Activated CD8-positive, alpha-beta memory T cell treated with anti-CD3 and anti-CD28 coated beads for 1 hour (primary cell): ENCODE measurements at regions not wholly inside any gene's neighbourhood (a gene's known extent, or its start where the extent isn't known, plus 50 kb on each side); places are given as distances from the start of the nearest gene placed in this dataset.
"Not testable (repeated sequence)": the region's sequence is repeated elsewhere in the genome, so short reads cannot be mapped to it uniquely, and the experiment has no call there.

Experiments
- DNase-seq, 2 donors: peaks; one replicate each; pipeline ENCODE4 v3.0.0-alpha.2; 2020; ENCODE audit warnings: low read depth in 1 of 2; ENCODE audit errors: extremely low read depth in 1 of 2

DNA sequence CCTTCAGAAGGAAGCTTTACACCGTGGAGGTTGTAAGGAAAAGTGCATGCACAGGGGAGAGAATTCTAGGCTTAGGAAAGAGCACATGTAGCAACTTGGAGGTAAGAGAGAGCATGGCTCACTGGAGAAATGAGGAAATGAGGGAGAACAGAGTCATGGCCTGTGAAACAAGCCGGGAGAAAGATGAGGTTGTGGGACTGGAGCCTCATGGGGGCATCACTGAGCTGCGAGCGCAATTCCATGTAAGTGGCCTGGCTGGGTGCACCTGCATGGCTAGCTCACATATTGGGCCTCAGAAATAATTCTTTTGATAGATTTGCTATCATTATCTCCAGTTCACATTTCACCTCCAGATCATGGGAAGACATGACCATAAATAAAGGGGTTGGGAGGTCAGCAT, 785.5 kb upstream of the RAB6C start:
- no peak for DNase-seq

DNA sequence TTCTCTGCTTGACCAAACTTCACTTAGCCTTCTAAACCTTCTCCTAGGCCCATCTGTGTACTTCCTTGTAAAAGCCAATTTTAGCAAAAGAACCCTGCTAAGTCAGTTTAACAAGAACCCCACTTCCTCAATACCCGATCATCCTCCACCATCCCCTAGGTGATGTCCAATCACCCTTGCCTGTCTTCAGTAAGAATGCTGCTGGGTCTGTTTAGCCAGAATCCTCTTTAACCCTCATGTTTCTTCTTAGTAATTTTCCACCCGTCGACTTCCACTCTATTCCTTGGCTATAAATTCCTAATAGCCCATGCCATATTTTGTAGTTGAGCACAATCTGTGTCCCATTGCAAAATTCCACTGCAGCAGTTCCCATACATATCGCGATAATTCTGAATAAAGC, 780.0 kb upstream of the RAB6C start:
- DNase-seq = no peak

- DNase-seq = no peak
Observed at GRCh38 chr2:129201696-129202095, 777.8 kb upstream of the RAB6C start.

- DNase-seq = no peak
Observed at GRCh38 chr2:129203331-129203730, 776.1 kb upstream of the RAB6C start.

DNA sequence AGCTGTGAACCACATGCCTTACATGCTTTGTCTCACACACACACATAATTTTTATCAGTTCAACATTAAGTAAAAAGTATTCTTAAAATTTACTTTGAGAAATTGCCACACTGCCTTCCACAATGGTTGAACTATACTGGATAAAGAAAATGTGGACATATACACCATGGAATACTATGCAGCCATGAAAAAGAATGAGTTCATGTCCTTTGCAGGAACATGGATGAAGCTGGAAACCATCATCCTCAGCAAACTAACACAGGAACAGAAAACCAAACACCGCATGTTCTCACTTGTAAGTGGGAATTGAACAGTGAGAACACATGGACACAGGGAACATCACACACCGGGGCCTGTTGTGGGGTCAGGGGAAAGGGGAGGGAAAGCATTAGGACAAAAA, 774.9 kb upstream of the RAB6C start:
- DNase-seq = not testable (repeated sequence)

GRCh38 chr2:129205176-129205575, 774.3 kb upstream of the RAB6C start:
- no peak for DNase-seq

DNA sequence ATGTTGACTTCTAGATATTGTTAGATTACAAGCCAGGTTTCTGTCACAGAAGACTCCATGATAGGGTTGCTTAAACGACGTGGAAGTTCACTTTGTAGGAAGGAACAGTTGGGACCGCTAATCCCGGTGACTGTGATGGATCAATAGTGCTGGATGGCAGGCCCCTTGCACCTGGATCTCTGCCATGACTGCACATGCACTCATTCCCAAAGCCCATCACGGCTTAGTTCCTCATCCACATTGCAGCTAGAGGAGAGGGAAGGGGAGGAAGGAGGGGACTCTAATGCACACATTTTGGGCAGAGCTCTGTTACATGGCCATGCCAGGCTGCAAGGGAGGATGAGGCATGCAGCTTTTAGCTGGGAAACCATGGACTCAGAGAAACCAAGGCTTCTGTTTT, 773.7 kb upstream of the RAB6C start:
- DNase-seq = no peak

GRCh38 chr2:129212299-129212958, 767.0 kb upstream of the RAB6C start:
- DNase-seq = no peak

DNA sequence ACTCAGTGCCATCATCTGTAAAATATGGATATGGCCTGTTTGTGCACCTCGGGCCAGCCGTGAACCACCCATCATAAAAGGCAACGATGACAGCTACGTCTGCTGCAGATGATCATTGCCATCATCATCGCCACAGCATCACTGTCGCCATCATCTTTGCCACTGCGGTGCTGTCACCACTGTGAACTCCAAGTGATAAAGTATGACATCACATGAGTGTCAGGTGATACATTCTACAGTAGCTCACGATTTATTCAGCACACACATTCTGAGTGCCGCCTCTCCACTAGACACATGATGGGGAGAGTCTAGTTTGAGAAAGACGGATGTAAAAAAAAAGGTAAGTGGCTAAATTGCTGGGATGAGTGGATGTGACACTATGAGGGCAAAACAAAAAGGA, 755.4 kb upstream of the RAB6C start:
- no peak for DNase-seq

- DNase-seq = no peak
Observed at GRCh38 chr2:129224486-129224885, 755.0 kb upstream of the RAB6C start.

DNA sequence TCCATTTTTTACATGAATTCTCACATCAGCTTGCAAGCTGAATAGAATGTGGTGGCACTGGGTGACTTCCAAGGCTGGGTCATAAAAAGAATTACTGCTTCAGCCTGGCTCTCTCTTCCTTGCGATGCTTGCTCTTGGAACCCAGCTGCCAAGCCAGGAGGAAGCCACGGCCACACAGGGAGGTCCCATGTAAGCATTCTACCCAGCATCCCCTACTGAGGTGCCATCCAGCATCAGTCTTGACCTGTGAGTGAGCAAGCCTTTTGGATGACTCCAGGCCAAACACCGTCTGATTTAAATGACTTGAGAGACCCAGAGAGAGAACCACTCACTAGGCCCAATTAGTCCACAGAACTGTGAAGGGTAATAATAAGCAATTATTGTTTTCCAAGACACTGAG, 750.3 kb upstream of the RAB6C start:
- DNase-seq = no peak

DNA sequence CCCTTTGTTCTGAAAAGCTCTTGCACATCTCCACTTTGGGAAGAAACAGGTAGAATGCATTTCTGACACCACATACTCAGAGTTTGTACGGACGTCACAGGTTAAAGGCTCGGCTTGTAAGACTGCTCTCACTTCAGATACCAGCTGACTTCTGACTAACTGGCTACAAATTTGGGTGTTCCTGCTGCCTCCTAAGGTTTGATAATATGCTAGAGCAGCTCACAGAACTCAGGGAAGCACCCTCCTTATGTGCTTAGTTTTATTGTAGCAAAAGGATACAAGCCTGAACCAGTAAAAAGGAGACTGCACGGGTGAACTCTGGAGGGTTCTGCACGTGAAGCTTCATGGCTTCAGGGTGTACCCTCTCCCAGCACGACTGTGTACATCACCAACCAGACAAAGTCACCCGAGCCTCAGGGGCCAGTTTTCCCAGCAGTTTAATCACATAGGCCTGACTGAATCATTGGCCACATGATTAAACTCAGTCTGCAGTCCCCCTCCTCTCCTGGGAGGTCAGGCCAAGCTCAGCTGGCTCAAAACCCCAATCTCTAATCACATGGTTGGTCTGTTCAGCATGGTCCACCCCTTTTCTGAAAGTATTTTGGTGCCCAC, 749.5 kb upstream of the RAB6C start:
- no peak for DNase-seq

- DNase-seq = no peak
Observed at GRCh38 chr2:129231924-129232323, 747.5 kb upstream of the RAB6C start.

DNA sequence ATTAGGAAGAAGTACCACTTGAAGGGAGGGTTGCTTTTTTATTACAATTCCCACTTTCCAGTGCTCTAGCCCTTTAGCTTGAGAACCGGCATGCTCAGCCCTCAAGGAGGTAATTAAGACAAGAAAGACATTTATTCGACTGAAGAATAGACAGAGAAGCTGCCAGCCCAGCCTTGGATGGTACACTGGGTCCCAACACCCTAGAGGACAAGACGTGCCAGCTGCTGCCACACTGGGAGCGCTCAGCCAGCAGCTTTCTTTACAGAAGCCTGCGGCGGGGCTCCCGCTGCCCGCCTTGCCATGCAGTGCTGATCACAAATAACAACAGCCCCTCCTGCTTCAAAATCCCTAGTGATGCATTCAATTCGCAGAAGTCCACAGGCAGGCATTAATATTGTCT, 746.3 kb upstream of the RAB6C start:
- DNase-seq = no peak

DNA sequence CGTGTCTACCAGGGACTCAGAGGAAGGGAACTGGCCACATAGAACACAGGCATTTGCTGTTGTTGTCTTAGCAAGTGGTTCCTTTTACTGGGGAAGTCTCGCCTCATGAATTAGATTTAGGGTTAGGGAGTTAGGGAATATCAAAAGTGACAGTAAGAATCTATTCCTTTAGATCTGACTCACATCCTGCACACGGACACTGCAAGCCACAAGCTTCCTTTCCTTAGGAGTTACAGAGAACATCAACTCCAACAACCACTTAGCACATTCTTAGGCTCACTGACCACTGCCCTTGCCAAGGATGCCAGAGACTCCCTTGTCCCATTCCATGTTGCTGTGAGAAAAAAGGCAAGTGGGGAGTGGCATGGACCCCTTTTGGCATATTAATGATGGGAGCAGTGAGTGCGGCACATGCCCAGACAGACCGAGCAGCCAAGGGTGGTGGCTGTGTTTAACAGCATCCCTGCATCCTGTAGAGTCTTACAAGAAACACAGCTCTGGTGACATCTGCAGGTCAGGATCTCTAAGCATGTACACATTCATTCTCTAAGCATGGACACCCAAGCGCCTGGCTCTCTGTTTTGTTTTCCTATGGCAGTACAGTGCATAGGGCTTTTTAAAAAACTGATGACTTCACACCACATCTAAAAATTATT, 745.6 kb upstream of the RAB6C start:
- no peak for DNase-seq

DNA sequence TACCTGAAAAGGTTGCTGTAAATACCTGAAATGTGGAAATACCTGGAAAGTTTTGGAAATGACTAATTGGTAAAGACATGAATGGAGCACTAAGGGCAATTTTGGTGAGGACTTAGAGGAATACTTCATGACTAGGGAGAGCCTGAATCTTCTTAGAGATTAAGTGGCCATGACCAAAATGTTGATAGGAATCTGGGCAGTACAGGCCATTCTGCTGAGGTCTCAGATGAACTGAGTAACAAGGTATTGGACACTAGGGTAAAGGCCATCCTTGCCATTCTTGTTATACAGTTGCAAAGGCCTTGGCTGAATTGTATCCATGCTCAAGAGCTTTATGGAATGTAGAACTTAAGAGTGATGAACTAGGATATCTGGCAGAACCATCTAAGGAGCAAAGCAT, 742.9 kb upstream of the RAB6C start:
- DNase-seq = no peak

DNA sequence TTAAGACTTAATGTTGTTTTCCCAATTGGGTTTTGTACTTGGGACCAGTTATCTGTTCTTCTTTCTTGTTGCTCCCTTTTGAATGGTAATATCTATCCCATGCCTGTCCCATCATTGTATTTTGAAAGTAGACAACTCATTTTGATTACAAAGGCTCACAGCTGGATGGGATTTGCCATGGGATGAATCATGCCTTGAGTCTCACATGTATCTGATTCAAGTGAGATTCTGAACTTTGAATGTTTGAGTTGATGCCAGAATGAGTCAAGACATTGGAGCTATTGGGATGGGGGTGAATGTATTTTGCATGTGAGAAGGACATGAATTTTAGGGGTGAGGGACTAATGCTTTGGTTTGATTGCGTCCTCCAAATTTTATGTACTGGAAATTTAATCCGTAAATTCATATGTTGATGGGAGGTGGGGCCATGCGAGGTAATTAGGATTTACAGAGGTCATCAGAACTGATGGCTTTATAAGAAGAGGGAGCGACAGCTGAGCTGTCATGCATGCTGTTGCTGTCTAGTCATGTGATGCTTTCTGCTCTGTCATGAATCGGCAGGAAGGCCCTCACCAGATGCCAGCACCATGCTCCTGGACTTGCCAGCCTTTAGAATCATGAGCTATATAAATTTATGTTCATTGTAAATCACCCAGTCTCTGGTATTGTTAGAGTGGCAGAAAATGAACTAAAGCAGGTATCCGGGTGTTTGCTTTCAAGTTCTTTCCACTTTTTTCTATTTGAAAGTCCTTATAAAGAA, 741.3 kb upstream of the RAB6C start:
- no peak for DNase-seq

- DNase-seq = no peak
Observed at GRCh38 chr2:129239141-129239540, 740.3 kb upstream of the RAB6C start.

DNA sequence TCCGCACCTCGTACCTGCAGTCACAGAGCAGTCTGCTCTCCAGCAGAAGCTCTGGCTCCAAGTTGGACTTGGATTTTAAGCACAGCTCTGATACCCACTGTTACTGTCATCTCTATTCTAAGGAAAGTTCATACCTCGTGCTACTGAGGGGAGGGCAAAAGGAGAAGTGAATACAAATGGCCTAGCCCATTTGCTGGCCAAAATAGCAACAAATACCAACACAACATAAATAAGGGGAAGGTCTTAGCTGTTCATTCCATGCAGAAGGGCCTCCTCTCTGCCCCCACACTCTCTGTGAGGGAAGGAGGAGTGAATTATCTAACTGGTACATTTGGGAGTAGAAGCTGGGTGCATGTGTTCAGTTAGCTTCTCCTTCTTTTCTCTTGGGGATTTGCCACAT, 739.4 kb upstream of the RAB6C start:
- DNase-seq = no peak

DNA sequence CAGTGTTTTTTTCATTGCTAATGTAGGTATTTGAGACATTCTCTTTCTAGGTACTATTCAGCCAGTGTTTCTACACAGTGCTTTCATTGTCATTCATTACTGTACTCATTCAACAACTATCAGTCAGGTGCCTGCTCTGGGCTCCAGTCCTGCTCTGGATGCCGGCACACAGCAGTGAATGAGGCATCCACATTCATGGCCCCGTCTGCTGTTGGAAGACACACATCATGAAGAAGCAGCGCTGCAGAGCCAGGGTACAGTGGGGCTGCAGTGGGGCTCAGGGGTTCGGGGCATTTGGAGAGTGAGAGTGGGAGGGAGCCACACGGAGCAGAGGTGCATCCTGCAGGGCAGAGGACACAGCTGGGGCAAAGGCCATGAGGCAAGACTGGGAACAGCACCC, 737.2 kb upstream of the RAB6C start:
- DNase-seq = no peak

GRCh38 chr2:129247751-129248150, 731.7 kb upstream of the RAB6C start:
- DNase-seq = no peak

DNA sequence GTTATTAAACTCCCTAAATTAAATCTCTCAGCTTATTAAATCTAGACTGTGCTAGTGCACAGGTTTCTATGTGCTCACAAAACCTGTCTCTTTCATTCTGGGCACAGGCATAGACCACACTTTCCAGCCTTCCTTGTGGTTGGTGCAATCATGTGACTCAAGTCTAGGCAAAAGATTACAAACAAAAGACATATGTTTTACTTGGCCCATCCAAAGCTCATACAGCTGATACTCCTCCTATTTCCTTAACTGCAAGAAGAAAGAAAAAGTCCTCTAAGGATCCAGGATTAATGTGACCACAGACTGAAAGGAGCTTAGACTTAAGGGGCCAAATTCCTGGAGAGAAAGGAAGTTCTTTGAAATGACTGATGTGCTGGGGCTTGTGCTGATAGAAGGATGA, 731.3 kb upstream of the RAB6C start:
- DNase-seq = no peak
